SJSA1 (cell line): ENCODE measurements at regions not wholly inside any gene's neighbourhood (a gene's known extent, or its start where the extent isn't known, plus 50 kb on each side); places are given as distances from the start of the nearest gene placed in this dataset.

Experiments used
- DNase-seq, 2 experiments: peaks; one replicate each; pipeline ENCODE4 v3.0.0-alpha.2; 2015 to 2020; ENCODE audit warnings: low spot score in 2 of 2, low read depth in 1 of 2
- H3K27ac ChIP-seq: fragments of 250-450 bp; sonication (Bioruptor Pico); 2 replicates; pipeline ENCODE4 v1.5.1; 2020; ENCODE audit warnings: mild to moderate bottlenecking, moderate library complexity
- H3K27me3 ChIP-seq: fragments of 250-450 bp; sonication (Bioruptor Pico); replicated peaks from 2 replicates; pipeline ENCODE4 v1.5.1; 2020; ENCODE audit warnings: mild to moderate bottlenecking, moderate library complexity
- H3K36me3 ChIP-seq: fragments of 250-450 bp; sonication (Bioruptor Pico); 2 replicates; pipeline ENCODE4 v1.5.1; 2020; ENCODE audit warnings: mild to moderate bottlenecking
- H3K4me1 ChIP-seq: fragments of 250-450 bp; sonication (Bioruptor Pico); replicated peaks from 2 replicates; pipeline ENCODE4 v1.6.1; 2021; ENCODE audit warnings: mild to moderate bottlenecking
- H3K4me3 ChIP-seq: fragments of 250-450 bp; sonication (Bioruptor Pico); 2 replicates; pipeline ENCODE4 v1.5.1; 2020; ENCODE audit warnings: mild to moderate bottlenecking
- H3K9me3 ChIP-seq: fragments of 250-450 bp; sonication (Bioruptor Pico); replicated peaks from 2 replicates; pipeline ENCODE4 v1.5.1; 2020; ENCODE audit warnings: mild to moderate bottlenecking

- no peaks in the 10 kb centered on the region for H3K27me3 ChIP-seq
- H3K4me3 ChIP-seq, result no peak overlapping the region
- H3K4me1 ChIP-seq, result no peaks in the 10 kb centered on the region
- no peaks in the 10 kb centered on the region for H3K36me3 ChIP-seq
- H3K9me3 ChIP-seq, result peaks cover 8% of the 10 kb centered on the region
- DNase-seq, result no peak
- H3K27ac ChIP-seq, result no peak overlapping the region
These were observed 488.7 kb downstream of the RSL24D1 start for GRCh38 chr15:54707805-54708752.

- Histone ChIP-seq H3K27me3 (no peaks in the 10 kb centered on the region), H3K9me3 (no peaks in the 10 kb centered on the region; the same call in 1 of the 2 replicates), H3K4me3 (no peak overlapping the region), H3K4me1 (no peaks in the 10 kb centered on the region), H3K27ac (no peak overlapping the region), H3K36me3 (no peaks in the 10 kb centered on the region)
- DNase-seq, result no peak
These were observed 509.1 kb downstream of the RSL24D1 start for GRCh38 chr15:54687628-54688027.
